K562 (cell line): ENCODE measurements at regions not wholly inside any gene's neighbourhood (a gene's known extent, or its start where the extent isn't known, plus 50 kb on each side); places are given as distances from the start of the nearest gene placed in this dataset.

Experiments
- ARID2 ChIP-seq: fragments of 450-650 bp; IDR thresholded peaks from 2 replicates; pipeline ENCODE4 v1.6.1; 2017; ENCODE audit warnings: antibody characterized with exemption, mild to moderate bottlenecking
- POLR2A ChIP-seq: fragments of 450-650 bp; conservative IDR thresholded peaks from 2 replicates; pipeline ENCODE4 v1.6.1; 2016

DNA sequence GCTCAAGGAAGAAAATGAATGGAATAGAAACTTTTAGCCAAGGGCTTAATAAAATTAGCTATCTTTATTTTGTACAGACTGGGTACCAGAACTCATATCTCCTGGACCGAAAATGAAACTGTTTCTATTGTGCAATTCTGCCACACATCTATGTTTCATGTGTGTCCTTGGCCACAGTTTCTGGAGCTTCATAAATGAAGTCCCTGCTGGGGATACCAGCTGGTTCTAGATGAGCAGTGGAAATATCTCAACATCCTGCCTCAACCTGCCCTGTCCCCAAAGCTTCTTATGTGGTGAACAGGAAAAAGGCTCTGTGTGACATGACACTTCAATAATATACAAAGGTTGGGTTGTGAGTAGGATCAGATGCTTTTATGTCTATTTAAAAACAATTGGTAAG is 310.1 kb upstream of the SORCS1 start:
- no peak for TF ChIP-seq POLR2A
- no peak for TF ChIP-seq ARID2
